SU-DHL-6 (cell line): ENCODE measurements at regions not wholly inside any gene's neighbourhood (a gene's known extent, or its start where the extent isn't known, plus 50 kb on each side); places are given as distances from the start of the nearest gene placed in this dataset.

Experiments
- EZH2phosphoT487 ChIP-seq: fragments of 200-600 bp; sonication (generic), shearing (Covaris generic); conservative IDR thresholded peaks from 2 replicates; pipeline ENCODE4 v1.6.1; 2018; ENCODE audit warnings: mild to moderate bottlenecking, antibody characterized with exemption, low read length, moderate library complexity, mixed read lengths
- TF ChIP-seq, protein P1 (sequence below): fragments of 200-600 bp; sonication (generic); IDR thresholded peaks from one replicate; pipeline ENCODE4 v1.5.1; 2017; ENCODE audit warnings: antibody characterized with exemption, mild to moderate bottlenecking, low read length, moderate library complexity; ENCODE audit not compliant: insufficient read depth, poor library complexity, severe bottlenecking

DNA sequence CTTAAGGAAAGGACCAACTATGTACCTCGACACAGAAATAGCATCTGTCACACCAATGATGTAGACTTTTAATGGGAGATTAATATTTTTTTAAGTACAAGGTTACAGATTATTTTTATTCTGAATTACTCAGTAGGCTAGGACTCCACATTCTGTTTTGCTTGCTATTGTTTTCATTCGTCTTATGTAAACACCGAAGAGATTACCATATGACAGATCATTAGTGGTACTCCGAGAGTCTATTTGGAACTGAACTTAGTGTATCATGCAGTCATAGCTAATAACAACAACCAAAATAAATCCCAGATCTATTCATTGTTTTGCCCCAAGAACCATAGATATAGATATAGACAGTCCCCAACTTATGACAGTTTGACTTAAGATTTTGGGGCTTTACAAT, 139.7 kb upstream of the SPRY1 start:
- TF ChIP-seq, protein P1, sequence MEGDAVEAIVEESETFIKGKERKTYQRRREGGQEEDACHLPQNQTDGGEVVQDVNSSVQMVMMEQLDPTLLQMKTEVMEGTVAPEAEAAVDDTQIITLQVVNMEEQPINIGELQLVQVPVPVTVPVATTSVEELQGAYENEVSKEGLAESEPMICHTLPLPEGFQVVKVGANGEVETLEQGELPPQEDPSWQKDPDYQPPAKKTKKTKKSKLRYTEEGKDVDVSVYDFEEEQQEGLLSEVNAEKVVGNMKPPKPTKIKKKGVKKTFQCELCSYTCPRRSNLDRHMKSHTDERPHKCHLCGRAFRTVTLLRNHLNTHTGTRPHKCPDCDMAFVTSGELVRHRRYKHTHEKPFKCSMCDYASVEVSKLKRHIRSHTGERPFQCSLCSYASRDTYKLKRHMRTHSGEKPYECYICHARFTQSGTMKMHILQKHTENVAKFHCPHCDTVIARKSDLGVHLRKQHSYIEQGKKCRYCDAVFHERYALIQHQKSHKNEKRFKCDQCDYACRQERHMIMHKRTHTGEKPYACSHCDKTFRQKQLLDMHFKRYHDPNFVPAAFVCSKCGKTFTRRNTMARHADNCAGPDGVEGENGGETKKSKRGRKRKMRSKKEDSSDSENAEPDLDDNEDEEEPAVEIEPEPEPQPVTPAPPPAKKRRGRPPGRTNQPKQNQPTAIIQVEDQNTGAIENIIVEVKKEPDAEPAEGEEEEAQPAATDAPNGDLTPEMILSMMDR: no peak
- TF ChIP-seq EZH2phosphoT487: no peak
